ENCODE measurements at regions not wholly inside any gene's neighbourhood (a gene's known extent, or its start where the extent isn't known, plus 50 kb on each side); places are given as distances from the start of the nearest gene placed in this dataset.
"Not testable (repeated sequence)": the region's sequence is repeated elsewhere in the genome, so short reads cannot be mapped to it uniquely, and the experiment has no call there.

GRCh38 chr4:138875891-138876608, 139.5 kb upstream of the NOCT start:
- Histone ChIP-seq H3K27me3 (no peaks in the 10 kb centered on the region), H3K4me3 (no peak overlapping the region), H3K36me3 (no peaks in the 10 kb centered on the region), H3K9me3 (no peaks in the 10 kb centered on the region)
- no peak for DNase-seq

GRCh38 chr4:138871555-138871875, 144.1 kb upstream of the NOCT start:
- Histone ChIP-seq H3K36me3 (no peaks in the 10 kb centered on the region), H3K27me3 (no peaks in the 10 kb centered on the region), H3K4me3 (no peak overlapping the region), H3K9me3 (no peaks in the 10 kb centered on the region)
- no peak for DNase-seq

GRCh38 chr4:138870737-138871554, 144.6 kb upstream of the NOCT start:
- Histone ChIP-seq H3K4me3 (no peak overlapping the region), H3K27me3 (no peaks in the 10 kb centered on the region), H3K9me3 (no peaks in the 10 kb centered on the region), H3K36me3 (no peaks in the 10 kb centered on the region)
- DNase-seq = peak; percentile 4

GRCh38 chr4:138869631-138870030, 145.9 kb upstream of the NOCT start:
- H3K27me3 ChIP-seq = no peaks in the 10 kb centered on the region
- no peaks in the 10 kb centered on the region for H3K9me3 ChIP-seq
- H3K4me3 ChIP-seq = no peak overlapping the region
- no peaks in the 10 kb centered on the region for H3K36me3 ChIP-seq
- DNase-seq = no peak

- no peak for DNase-seq
- Histone ChIP-seq H3K36me3 (no peaks in the 10 kb centered on the region), H3K9me3 (no peaks in the 10 kb centered on the region), H3K27me3 (no peaks in the 10 kb centered on the region), H3K4me3 (no peak overlapping the region)
Measured at GRCh38 chr4:138869165-138869564, 146.4 kb upstream of the NOCT start.

- Histone ChIP-seq H3K9me3 (no peaks in the 10 kb centered on the region), H3K27me3 (no peaks in the 10 kb centered on the region; the same call in 1 of the 2 replicates), H3K4me3 (no peak overlapping the region), H3K36me3 (no peaks in the 10 kb centered on the region)
- no peak for DNase-seq
Measured at GRCh38 chr4:138868562-138868961, 147.0 kb upstream of the NOCT start.

GRCh38 chr4:138867404-138867803, 148.2 kb upstream of the NOCT start:
- DNase-seq = no peak
- Histone ChIP-seq H3K27me3 (no peaks in the 10 kb centered on the region; the same call in 1 of the 2 replicates), H3K9me3 (no peaks in the 10 kb centered on the region), H3K36me3 (no peaks in the 10 kb centered on the region), H3K4me3 (no peak overlapping the region)

GRCh38 chr4:138866314-138866713, 149.3 kb upstream of the NOCT start:
- Histone ChIP-seq H3K4me3 (no peak overlapping the region), H3K9me3 (no peaks in the 10 kb centered on the region), H3K27me3 (no peaks in the 10 kb centered on the region; the same call in 1 of the 2 replicates), H3K36me3 (no peaks in the 10 kb centered on the region)
- no peak for DNase-seq

GRCh38 chr4:138865765-138866164, 149.8 kb upstream of the NOCT start:
- Histone ChIP-seq H3K9me3 (no peaks in the 10 kb centered on the region), H3K4me3 (no peak overlapping the region), H3K27me3 (no peaks in the 10 kb centered on the region; the same call in 1 of the 2 replicates), H3K36me3 (no peaks in the 10 kb centered on the region)
- DNase-seq = no peak

- no peak for DNase-seq
- H3K4me3 ChIP-seq = no peak overlapping the region
- no peaks in the 10 kb centered on the region; the same call in 1 of the 2 replicates for H3K27me3 ChIP-seq
- H3K36me3 ChIP-seq = no peaks in the 10 kb centered on the region
- no peaks in the 10 kb centered on the region for H3K9me3 ChIP-seq
Measured at GRCh38 chr4:138864961-138865720, 150.4 kb upstream of the NOCT start.

GRCh38 chr4:138863160-138863559, 152.4 kb upstream of the NOCT start:
- Histone ChIP-seq H3K36me3 (no peaks in the 10 kb centered on the region), H3K27me3 (no peaks in the 10 kb centered on the region; the same call in 1 of the 2 replicates), H3K9me3 (no peaks in the 10 kb centered on the region), H3K4me3 (no peak overlapping the region)
- DNase-seq = no peak

GRCh38 chr4:138861135-138861534, 154.4 kb upstream of the NOCT start:
- no peak for DNase-seq
- H3K9me3 ChIP-seq = no peaks in the 10 kb centered on the region
- H3K4me3 ChIP-seq = no peak overlapping the region
- no peaks in the 10 kb centered on the region for H3K36me3 ChIP-seq
- H3K27me3 ChIP-seq = no peaks in the 10 kb centered on the region; the same call in 1 of the 2 replicates

GRCh38 chr4:138860357-138860756, 155.2 kb upstream of the NOCT start:
- H3K36me3 ChIP-seq, H3K27me3 ChIP-seq, H3K4me3 ChIP-seq, H3K9me3 ChIP-seq, DNase-seq: not testable (repeated sequence)

- Histone ChIP-seq H3K27me3 (no peaks in the 10 kb centered on the region; the same call in 1 of the 2 replicates), H3K4me3 (no peak overlapping the region), H3K36me3 (no peaks in the 10 kb centered on the region), H3K9me3 (no peaks in the 10 kb centered on the region)
- no peak for DNase-seq
Measured at GRCh38 chr4:138859254-138859653, 156.3 kb upstream of the NOCT start.

GRCh38 chr4:138858419-138858818, 157.2 kb upstream of the NOCT start:
- no peak for DNase-seq
- Histone ChIP-seq H3K9me3 (no peaks in the 10 kb centered on the region), H3K36me3 (no peaks in the 10 kb centered on the region), H3K4me3 (no peak overlapping the region), H3K27me3 (no peaks in the 10 kb centered on the region)

- H3K4me3 ChIP-seq = no peak overlapping the region
- no peaks in the 10 kb centered on the region for H3K9me3 ChIP-seq
- no peaks in the 10 kb centered on the region for H3K27me3 ChIP-seq
- DNase-seq = no peak
- no peaks in the 10 kb centered on the region for H3K36me3 ChIP-seq
Measured at GRCh38 chr4:138857416-138857815, 158.2 kb upstream of the NOCT start.

- no peak for DNase-seq
- no peaks in the 10 kb centered on the region for H3K9me3 ChIP-seq
- no peak overlapping the region for H3K4me3 ChIP-seq
- no peaks in the 10 kb centered on the region for H3K36me3 ChIP-seq
- no peaks in the 10 kb centered on the region for H3K27me3 ChIP-seq
Measured at GRCh38 chr4:138852681-138853080, 162.9 kb upstream of the NOCT start.
